CD4-positive, alpha-beta T cell (primary cell): ENCODE measurements at regions not wholly inside any gene's neighbourhood (a gene's known extent, or its start where the extent isn't known, plus 50 kb on each side); places are given as distances from the start of the nearest gene placed in this dataset.

Experiments used
- ATAC-seq: fragments of 200-7000 bp; cut with Tn5 transposase; one replicate; pipeline ENCODE4 v1.10.0; 2022; ENCODE audit warnings: mild to moderate bottlenecking; ENCODE audit not compliant: poor library complexity
- CTCF ChIA-PET: fragments of 350-600 bp; sonication (Branson Sonifier 250); formaldehyde crosslinking; loops from one replicate; lab custom pipeline; 2021; ENCODE audit warnings: antibody characterized with exemption, inconsistent platforms; lab: Charles Lee
- POLR2A ChIA-PET: fragments of 350-600 bp; sonication (Branson Sonifier 250); formaldehyde crosslinking; loops from one replicate; lab custom pipeline; 2021; ENCODE audit warnings: antibody characterized with exemption, inconsistent platforms; lab: Charles Lee
- DNase-seq, 14 experiments: peaks; one replicate each; pipeline ENCODE4 v3.0.0-alpha.2; 2013 to 2020; ENCODE audit warnings: mixed read lengths in 2 of 14
- H3K27ac ChIP-seq, 2 donors: one replicate each; pipeline versions ENCODE4 v1.5.1 to v1.7.0; 2013; ENCODE audit warnings: low read length in 2 of 2, low read depth in 1 of 2, mild to moderate bottlenecking in 1 of 2
- H3K27me3 ChIP-seq, 2 experiments: 1 replicate in 1 of 2; 2 replicates in 1 of 2; pipeline versions ENCODE4 v1.6.1 to v1.7.0; 2013; ENCODE audit warnings: low read length in 2 of 2, control low read depth in 1 of 2, mild to moderate bottlenecking in 1 of 2, moderate library complexity in 1 of 2; ENCODE audit not compliant: insufficient read depth in 2 of 2, control insufficient read depth in 1 of 2
- H3K36me3 ChIP-seq: one replicate; pipeline ENCODE4 v1.6.1; 2013; ENCODE audit warnings: low read length, control low read depth; ENCODE audit not compliant: insufficient read depth
- H3K4me1 ChIP-seq: one replicate; pipeline ENCODE4 v1.6.1; 2013; ENCODE audit warnings: low read length, control low read depth; ENCODE audit not compliant: insufficient read depth
- H3K4me3 ChIP-seq: one replicate; pipeline ENCODE4 v1.5.1; 2013; ENCODE audit warnings: mild to moderate bottlenecking, low read length, moderate library complexity
- H3K9me3 ChIP-seq, 2 experiments: 1 replicate in 1 of 2; 2 replicates in 1 of 2; pipeline versions ENCODE4 v1.6.1 to v1.7.0; 2013; ENCODE audit warnings: low read length in 2 of 2, mild to moderate bottlenecking in 2 of 2, control low read depth in 1 of 2, moderate library complexity in 1 of 2; ENCODE audit not compliant: control insufficient read depth in 1 of 2, insufficient read depth in 1 of 2
- H3K27ac Mint-ChIP-seq: one replicate; pipeline ENCODE4 v1.8.0; 2020; ENCODE audit warnings: mixed read lengths
- H3K27me3 Mint-ChIP-seq: one replicate; pipeline ENCODE4 v1.8.0; 2021; ENCODE audit warnings: mixed read lengths
- H3K36me3 Mint-ChIP-seq: one replicate; pipeline ENCODE4 v1.8.0; 2021; ENCODE audit warnings: low read depth, mixed read lengths
- H3K4me1 Mint-ChIP-seq: one replicate; pipeline ENCODE4 v1.8.0; 2021; ENCODE audit warnings: low read depth, mixed read lengths
- H3K4me3 Mint-ChIP-seq: one replicate; pipeline ENCODE4 v1.8.0; 2020; ENCODE audit warnings: mild to moderate bottlenecking, mixed read lengths
- H3K9me3 Mint-ChIP-seq: one replicate; pipeline ENCODE4 v1.8.0; 2020; ENCODE audit warnings: mixed read lengths
- CTCF ChIP-seq: fragments of 200-600 bp; IDR thresholded peaks from one replicate; pipeline ENCODE4 v1.8.0; 2022; ENCODE audit warnings: antibody characterized with exemption, mild to moderate bottlenecking
- intact Hi-C, 2 experiments: fragments of 100-400 bp; cut with DNase I in 1 of 2; cut with micrococcal nuclease in 1 of 2; formaldehyde crosslinking; loops; one replicate each; pipeline versions ENCODE4 v1.15.1 to v1.9.0; 2023 to 2025; cut with DNase I, micrococcal nuclease

- Histone ChIP-seq H3K4me1 (no peaks in the 10 kb centered on the region), H3K27ac (no peak overlapping the region), H3K9me3 (peaks cover 0 to 4% of the 10 kb centered on the region in 2 experiments), H3K4me3 (no peak overlapping the region), H3K36me3 (no peaks in the 10 kb centered on the region), H3K27me3 (no peaks in the 10 kb centered on the region)
- Mint-ChIP-seq H3K4me1 (no peaks in the 10 kb centered on the region), H3K36me3 (no peaks in the 10 kb centered on the region), H3K4me3 (no peak overlapping the region), H3K27me3 (no peaks in the 10 kb centered on the region), H3K27ac (no peak overlapping the region), H3K9me3 (peaks cover 7% of the 10 kb centered on the region)
- no peak for TF ChIP-seq CTCF
- DNase-seq (no peak), ATAC-seq (no peak)
- intact Hi-C loops, result no loop called here
- POLR2A ChIA-PET, result no interaction called here
- CTCF ChIA-PET, result no interaction called here
Observed at GRCh38 chr9:11135851-11136250, 523.0 kb upstream of the PTPRD start.

- no peak for DNase-seq
- Mint-ChIP-seq H3K36me3 (no peaks in the 10 kb centered on the region), H3K4me3 (no peak overlapping the region), H3K27me3 (no peaks in the 10 kb centered on the region), H3K4me1 (no peaks in the 10 kb centered on the region), H3K9me3 (peaks cover 2% of the 10 kb centered on the region), H3K27ac (no peak overlapping the region)
- TF ChIP-seq CTCF, result no peak
- CTCF ChIA-PET, result no interaction called here
- Histone ChIP-seq H3K27me3 (no peaks in the 10 kb centered on the region), H3K4me1 (no peaks in the 10 kb centered on the region), H3K4me3 (no peak overlapping the region), H3K36me3 (no peaks in the 10 kb centered on the region), H3K9me3 (peaks cover 0 to 4% of the 10 kb centered on the region in 2 experiments), H3K27ac (no peak overlapping the region)
- intact Hi-C loops, result no loop called here
- ATAC-seq, result no peak
- POLR2A ChIA-PET, result no interaction called here
Observed at GRCh38 chr9:11141357-11141756, 528.6 kb upstream of the PTPRD start.

GRCh38 chr9:11142965-11143738 is 530.4 kb upstream of the PTPRD start:
- Mint-ChIP-seq H3K9me3 (peaks cover 10% of the 10 kb centered on the region), H3K27ac (no peak overlapping the region), H3K4me3 (no peak overlapping the region), H3K36me3 (no peaks in the 10 kb centered on the region), H3K4me1 (no peaks in the 10 kb centered on the region), H3K27me3 (no peaks in the 10 kb centered on the region)
- no peaks in the 10 kb centered on the region for H3K4me1 ChIP-seq
- no peak overlapping the region for H3K27ac ChIP-seq
- ChIA-PET POLR2A (no interaction called here), CTCF (interaction anchor here (0.7 kb wide), 1 partner anchor 468 kb away, joined by 3 read pairs; no protein-coding TSS in a partner anchor)
- intact Hi-C loops, result no loop called here
- no peak overlapping the region for H3K4me3 ChIP-seq
- H3K27me3 ChIP-seq, result no peaks in the 10 kb centered on the region
- DNase-seq (no peak), ATAC-seq (no peak)
- no peaks in the 10 kb centered on the region for H3K9me3 ChIP-seq
- H3K36me3 ChIP-seq, result no peaks in the 10 kb centered on the region
- no peak for TF ChIP-seq CTCF
